Uterus (tissue), 3 donors: ENCODE measurements at regions not wholly inside any gene's neighbourhood (a gene's known extent, or its start where the extent isn't known, plus 50 kb on each side); places are given as distances from the start of the nearest gene placed in this dataset.

Experiments
- DNase-seq, 2 donors: peaks; one replicate each; pipeline ENCODE4 v3.0.0-alpha.2; 2019 to 2020
- H3K27ac ChIP-seq, 2 donors: fragments of 200-600 bp; sonication (generic); 1 replicate in 1 of 2; 2 replicates in 1 of 2; pipeline ENCODE4 v1.5.1; 2016 to 2018
- H3K27me3 ChIP-seq, 2 donors: fragments of 200-600 bp; sonication (generic); one replicate each; pipeline ENCODE4 v1.5.1; 2018 to 2019; ENCODE audit warnings: control low read depth in 1 of 2
- H3K36me3 ChIP-seq, 2 donors: fragments of 200-600 bp; sonication (generic); one replicate each; pipeline ENCODE4 v1.5.1; 2019; ENCODE audit warnings: control low read depth in 1 of 2
- H3K4me1 ChIP-seq, 2 donors: fragments of 200-600 bp; sonication (generic); one replicate each; pipeline ENCODE4 v1.5.1; 2018 to 2019; ENCODE audit warnings: control low read depth in 1 of 2
- H3K4me3 ChIP-seq, 2 donors: fragments of 200-600 bp; sonication (generic); 1 replicate in 1 of 2; 2 replicates in 1 of 2; pipeline ENCODE4 v1.5.1; 2018 to 2019; ENCODE audit warnings: mild to moderate bottlenecking in 1 of 2
- H3K9me3 ChIP-seq, 2 donors: fragments of 200-600 bp; sonication (generic); one replicate each; pipeline ENCODE4 v1.5.1; 2019; ENCODE audit warnings: control low read depth in 1 of 2
- CTCF ChIP-seq, 4 experiments: fragments of 200-600 bp in 2 of 4; fragments of 450-650 bp in 2 of 4; sonication (generic) in 2 of 4; IDR thresholded peaks; one replicate each; pipeline ENCODE4 v1.5.1; 2016 to 2019; ENCODE audit warnings: antibody characterized with exemption in 4 of 4, mild to moderate bottlenecking in 2 of 4, moderate library complexity in 1 of 4
- POLR2A ChIP-seq, 2 donors: fragments of 450-650 bp; IDR thresholded peaks; one replicate each; pipeline ENCODE4 v1.6.1; 2016; ENCODE audit warnings: antibody characterized with exemption in 2 of 2, mild to moderate bottlenecking in 1 of 2, moderate library complexity in 1 of 2
- intact Hi-C: fragments of 100-400 bp; cut with DNase I; formaldehyde crosslinking; loops from one replicate; pipeline ENCODE4 v1.15.1; 2023; ENCODE audit warnings: low total_unique reads
- donor health status: DM: yes; HTN: yes; CAD: no.

- DNase-seq: no peak
- H3K4me1 ChIP-seq: peaks cover 0 to 12% of the 10 kb centered on the region in 2 donors
- no peaks in the 10 kb centered on the region for H3K27me3 ChIP-seq
- intact Hi-C loops: no loop called here
- H3K4me3 ChIP-seq: no peak overlapping the region
- no peaks in the 10 kb centered on the region for H3K9me3 ChIP-seq
- no peak for TF ChIP-seq CTCF (IDR thresholded peaks at IDR 0.05)
- TF ChIP-seq POLR2A (IDR thresholded peaks at IDR 0.05): no peak
- no peaks in the 10 kb centered on the region for H3K36me3 ChIP-seq
- H3K27ac ChIP-seq: no peak overlapping the region
Observed at GRCh38 chr1:109826446-109826845, 62.7 kb upstream of the EPS8L3 start.

GRCh38 chr1:109824349-109825115 lies 60.8 kb upstream of the EPS8L3 start:
- Histone ChIP-seq H3K27me3 (no peaks in the 10 kb centered on the region), H3K36me3 (no peaks in the 10 kb centered on the region), H3K9me3 (no peaks in the 10 kb centered on the region), H3K4me3 (no peak overlapping the region), H3K27ac (no peak overlapping the region), H3K4me1 (peaks cover 0 to 12% of the 10 kb centered on the region in 2 donors)
- TF ChIP-seq POLR2A (IDR thresholded peaks at IDR 0.05): no peak
- no peak for TF ChIP-seq CTCF (IDR thresholded peaks at IDR 0.05)
- intact Hi-C loops: no loop called here
- no peak for DNase-seq

- H3K36me3 ChIP-seq: no peaks in the 10 kb centered on the region
- intact Hi-C loops: no loop called here
- H3K27me3 ChIP-seq: no peaks in the 10 kb centered on the region
- H3K9me3 ChIP-seq: no peaks in the 10 kb centered on the region
- peaks cover 0 to 12% of the 10 kb centered on the region in 2 donors for H3K4me1 ChIP-seq
- no peak for TF ChIP-seq POLR2A (IDR thresholded peaks at IDR 0.05)
- TF ChIP-seq CTCF (IDR thresholded peaks at IDR 0.05): no peak
- peak; percentile 37 to 53 for DNase-seq
- no peak overlapping the region for H3K4me3 ChIP-seq
- peak overlapping the region; percentile 2 to 16 for H3K27ac ChIP-seq
Observed at GRCh38 chr1:109823543-109824348, 60.0 kb upstream of the EPS8L3 start.

- Histone ChIP-seq H3K27me3 (no peaks in the 10 kb centered on the region), H3K9me3 (no peaks in the 10 kb centered on the region), H3K4me3 (no peak overlapping the region), H3K4me1 (peaks cover 0 to 19% of the 10 kb centered on the region in 2 donors), H3K36me3 (no peaks in the 10 kb centered on the region), H3K27ac (peak overlapping the region in 1 of 2 donors; percentile 16)
- intact Hi-C loops: no loop called here
- no peak for DNase-seq
- TF ChIP-seq POLR2A (IDR thresholded peaks at IDR 0.05) (no peak), CTCF (IDR thresholded peaks at IDR 0.05) (no peak)
Observed at GRCh38 chr1:109822749-109823542, 59.2 kb upstream of the EPS8L3 start.
